CD4-positive, alpha-beta T cell treated with Interleukin-10 for 1 hour (primary cell): ENCODE measurements at regions not wholly inside any gene's neighbourhood (a gene's known extent, or its start where the extent isn't known, plus 50 kb on each side); places are given as distances from the start of the nearest gene placed in this dataset.

Source experiments
- DNase-seq: peaks from one replicate; pipeline ENCODE4 v3.0.0-alpha.2; 2020

- DNase-seq, result no peak
Measured at GRCh38 chr21:24200052-24200451, 1407.2 kb downstream of the MRPL39 start.

GRCh38 chr21:24197923-24198322 is 1409.4 kb downstream of the MRPL39 start:
- no peak for DNase-seq

- no peak for DNase-seq
Measured at GRCh38 chr21:24197132-24197643, 1410.1 kb downstream of the MRPL39 start.

GRCh38 chr21:24188506-24188905 is 1418.8 kb downstream of the MRPL39 start:
- DNase-seq, result no peak

GRCh38 chr21:24183077-24183476 is 1424.2 kb downstream of the MRPL39 start:
- no peak for DNase-seq

- DNase-seq, result no peak
Measured at GRCh38 chr21:24179110-24179509, 1428.2 kb downstream of the MRPL39 start.

GRCh38 chr21:24175106-24175505 is 1432.2 kb downstream of the MRPL39 start:
- no peak for DNase-seq

- no peak for DNase-seq
Measured at GRCh38 chr21:24171736-24172135, 1435.5 kb downstream of the MRPL39 start.

GRCh38 chr21:24163539-24163938 is 1443.7 kb downstream of the MRPL39 start:
- no peak for DNase-seq

GRCh38 chr21:24160528-24160927 is 1446.8 kb downstream of the MRPL39 start:
- no peak for DNase-seq

- no peak for DNase-seq
Measured at GRCh38 chr21:24153137-24153536, 1454.1 kb downstream of the MRPL39 start.

- no peak for DNase-seq
Measured at GRCh38 chr21:24150753-24151152, 1456.5 kb downstream of the MRPL39 start.

GRCh38 chr21:24148461-24148860 is 1458.8 kb downstream of the MRPL39 start:
- no peak for DNase-seq

GRCh38 chr21:24147674-24148073 is 1459.6 kb downstream of the MRPL39 start:
- DNase-seq, result no peak

- no peak for DNase-seq
Measured at GRCh38 chr21:24131056-24131455, 1476.2 kb downstream of the MRPL39 start.

GRCh38 chr21:24127651-24128050 is 1479.6 kb downstream of the MRPL39 start:
- no peak for DNase-seq

- no peak for DNase-seq
Measured at GRCh38 chr21:24123785-24124184, 1483.5 kb downstream of the MRPL39 start.

- DNase-seq, result no peak
Measured at GRCh38 chr21:24118738-24119459, 1488.4 kb downstream of the MRPL39 start.

GRCh38 chr21:24115141-24115540 is 1492.1 kb downstream of the MRPL39 start:
- no peak for DNase-seq

GRCh38 chr21:24112020-24112419 is 1495.3 kb downstream of the MRPL39 start:
- DNase-seq, result no peak

- DNase-seq, result no peak
Measured at GRCh38 chr21:24110846-24111245, 1496.4 kb downstream of the MRPL39 start.

- DNase-seq, result no peak
Measured at GRCh38 chr21:24097181-24097580, 1510.1 kb downstream of the MRPL39 start.

- no peak for DNase-seq
Measured at GRCh38 chr21:24096651-24097050, 1510.6 kb downstream of the MRPL39 start.

GRCh38 chr21:24093032-24093431 is 1514.2 kb downstream of the MRPL39 start:
- no peak for DNase-seq

GRCh38 chr21:24076179-24076578 is 1531.1 kb downstream of the MRPL39 start:
- DNase-seq, result no peak
